Neural crest cell (in vitro differentiated cells): ENCODE measurements at regions not wholly inside any gene's neighbourhood (a gene's known extent, or its start where the extent isn't known, plus 50 kb on each side); places are given as distances from the start of the nearest gene placed in this dataset.

Source experiments
- DNase-seq: peaks from one replicate; pipeline ENCODE4 v3.0.0; 2021; ENCODE audit warnings: low read depth, mixed read lengths, low spot score
- H3K27ac Mint-ChIP-seq: one replicate; pipeline ENCODE4 v1.8.0; 2021; ENCODE audit warnings: mild to moderate bottlenecking, mixed read lengths; ENCODE audit not compliant: unreplicated experiment
- H3K27me3 Mint-ChIP-seq: 2 replicates; pipeline ENCODE4 v1.8.0; 2021; ENCODE audit warnings: low read depth, mild to moderate bottlenecking, mixed read lengths
- H3K36me3 Mint-ChIP-seq: 2 replicates; pipeline ENCODE4 v1.8.0; 2021; ENCODE audit warnings: low read depth, mild to moderate bottlenecking, mixed read lengths
- H3K4me1 Mint-ChIP-seq: 2 replicates; pipeline ENCODE4 v1.8.0; 2021; ENCODE audit warnings: mixed read lengths
- H3K4me3 Mint-ChIP-seq: one replicate; pipeline ENCODE4 v1.8.0; 2021; ENCODE audit warnings: mild to moderate bottlenecking, mixed read lengths
- H3K9me3 Mint-ChIP-seq: 2 replicates; pipeline ENCODE4 v1.8.0; 2021; ENCODE audit warnings: mixed read lengths
- CTCF ChIP-seq: fragments of 200-600 bp; sonication (generic); conservative IDR thresholded peaks from 2 replicates; pipeline ENCODE4 v1.5.0; 2021; ENCODE audit warnings: antibody characterized with exemption, mild to moderate bottlenecking

GRCh38 chr11:129698212-129698611 lies 117.4 kb upstream of the TMEM45B start:
- Mint-ChIP-seq H3K4me3 (no peak overlapping the region), H3K4me1 (peaks cover 3% of the 10 kb centered on the region), H3K27me3 (peaks cover 49% of the 10 kb centered on the region), H3K27ac (no peak overlapping the region), H3K36me3 (no peaks in the 10 kb centered on the region), H3K9me3 (no peaks in the 10 kb centered on the region)
- DNase-seq = no peak
- no peak for TF ChIP-seq CTCF

GRCh38 chr11:129699711-129700304 lies 115.8 kb upstream of the TMEM45B start:
- TF ChIP-seq CTCF = peak; percentile 23
- no peak for DNase-seq
- Mint-ChIP-seq H3K4me3 (no peak overlapping the region), H3K27me3 (peaks cover 44% of the 10 kb centered on the region), H3K4me1 (peaks cover 10% of the 10 kb centered on the region), H3K27ac (no peak overlapping the region), H3K9me3 (no peaks in the 10 kb centered on the region), H3K36me3 (no peaks in the 10 kb centered on the region)

DNA sequence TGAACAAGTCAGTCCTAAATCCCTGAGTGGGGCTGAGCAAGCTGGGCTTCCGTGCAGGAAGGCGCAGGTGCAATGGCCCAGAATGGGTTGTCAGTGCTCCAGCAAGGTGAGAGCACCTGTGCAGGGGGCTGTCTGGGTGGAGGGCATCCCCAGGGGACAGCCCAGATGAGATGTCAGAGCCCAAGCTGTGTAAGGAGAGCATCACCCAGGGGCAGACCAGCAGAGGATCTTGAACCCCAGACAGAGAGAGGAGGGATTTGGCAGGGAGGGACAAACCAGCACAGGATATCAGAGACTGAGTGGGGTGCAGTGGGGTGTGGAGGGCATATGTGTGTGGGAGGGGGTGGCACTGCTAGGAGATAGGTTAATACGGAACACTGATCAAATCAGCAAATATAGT lies 114.9 kb upstream of the TMEM45B start:
- no peaks in the 10 kb centered on the region for H3K9me3 Mint-ChIP-seq
- DNase-seq = no peak
- peaks cover 8% of the 10 kb centered on the region for H3K4me1 Mint-ChIP-seq
- peaks cover 40% of the 10 kb centered on the region for H3K27me3 Mint-ChIP-seq
- H3K36me3 Mint-ChIP-seq = no peaks in the 10 kb centered on the region
- TF ChIP-seq CTCF = no peak
- H3K27ac Mint-ChIP-seq = no peak overlapping the region
- no peak overlapping the region for H3K4me3 Mint-ChIP-seq

- no peaks in the 10 kb centered on the region for H3K36me3 Mint-ChIP-seq
- peaks cover 3% of the 10 kb centered on the region for H3K9me3 Mint-ChIP-seq
- no peak for DNase-seq
- peaks cover 38% of the 10 kb centered on the region for H3K27me3 Mint-ChIP-seq
- TF ChIP-seq CTCF = no peak
- no peak overlapping the region for H3K4me3 Mint-ChIP-seq
- no peak overlapping the region for H3K27ac Mint-ChIP-seq
- H3K4me1 Mint-ChIP-seq = peaks cover 7% of the 10 kb centered on the region
Measured at GRCh38 chr11:129701706-129702105, 113.9 kb upstream of the TMEM45B start.

GRCh38 chr11:129702410-129703398 lies 112.9 kb upstream of the TMEM45B start:
- H3K9me3 Mint-ChIP-seq = peaks cover 3% of the 10 kb centered on the region
- no peak overlapping the region for H3K4me3 Mint-ChIP-seq
- no peak for TF ChIP-seq CTCF
- H3K4me1 Mint-ChIP-seq = peaks cover 7% of the 10 kb centered on the region
- H3K27me3 Mint-ChIP-seq = peaks cover 28% of the 10 kb centered on the region
- H3K36me3 Mint-ChIP-seq = no peaks in the 10 kb centered on the region
- DNase-seq = no peak
- no peak overlapping the region for H3K27ac Mint-ChIP-seq
